Keratinocyte (primary cell): ENCODE measurements at regions not wholly inside any gene's neighbourhood (a gene's known extent, or its start where the extent isn't known, plus 50 kb on each side); places are given as distances from the start of the nearest gene placed in this dataset.

Experiments used
- DNase-seq: peaks from one replicate; pipeline ENCODE4 v3.0.0-alpha.2; 2011; ENCODE audit warnings: low read depth, missing footprints, low spot score
- FAIRE-seq: peaks from 2 replicates; lab custom pipeline; 2011; peaks lifted over from hg19 to GRCh38; lab: Jason Lieb, UNC
- H2AFZ ChIP-seq: 2 replicates; pipeline ENCODE4 v1.6.0; 2012; ENCODE audit warnings: low read length, control low read depth, inconsistent platforms; ENCODE audit not compliant: control insufficient read depth
- H3K27ac ChIP-seq: 2 replicates; pipeline ENCODE4 v1.5.1; 2011; ENCODE audit warnings: low read length; ENCODE audit not compliant: control insufficient read depth, insufficient read depth
- H3K27me3 ChIP-seq: 3 replicates; pipeline ENCODE4 v1.6.0; 2011; ENCODE audit warnings: low read length; ENCODE audit not compliant: control insufficient read depth, insufficient read depth; ENCODE audit errors: extremely low read depth
- H3K36me3 ChIP-seq, 2 experiments: 2 replicates in 1 of 2; 3 replicates in 1 of 2; pipeline ENCODE4 v1.5.1; 2011; ENCODE audit warnings: low read length in 2 of 2, mild to moderate bottlenecking in 1 of 2; ENCODE audit not compliant: control insufficient read depth in 2 of 2, insufficient read depth in 2 of 2; ENCODE audit errors: extremely low read depth in 1 of 2
- H3K4me1 ChIP-seq: 3 replicates; pipeline ENCODE4 v1.5.1; 2011; ENCODE audit warnings: low read length; ENCODE audit not compliant: control insufficient read depth, insufficient read depth; ENCODE audit errors: extremely low read depth
- H3K4me2 ChIP-seq: 3 replicates; pipeline ENCODE4 v1.6.0; 2011; ENCODE audit warnings: low read depth, low read length; ENCODE audit not compliant: control insufficient read depth, insufficient read depth; ENCODE audit errors: extremely low read depth
- H3K4me3 ChIP-seq, 3 experiments: fragments of 200-600 bp in 1 of 3; sonication (generic) in 1 of 3; 2 replicates in 2 of 3; 3 replicates in 1 of 3; pipeline ENCODE4 v1.5.1; 2011 to 2016; ENCODE audit warnings: low read length in 3 of 3, mild to moderate bottlenecking in 3 of 3, control low read depth in 2 of 3, inconsistent platforms in 1 of 3, low read depth in 1 of 3, mixed read lengths in 1 of 3, mixed run types in 1 of 3, moderate library complexity in 1 of 3; ENCODE audit not compliant: control insufficient read depth in 2 of 3, insufficient read depth in 2 of 3; ENCODE audit errors: extremely low read depth in 1 of 3
- H3K79me2 ChIP-seq: 2 replicates; pipeline ENCODE4 v1.6.0; 2012; ENCODE audit warnings: low read length; ENCODE audit not compliant: control insufficient read depth, insufficient read depth
- H3K9ac ChIP-seq: 3 replicates; pipeline ENCODE4 v1.6.0; 2011; ENCODE audit warnings: low read length; ENCODE audit not compliant: control insufficient read depth, insufficient read depth; ENCODE audit errors: extremely low read depth
- H3K9me1 ChIP-seq: 3 replicates; pipeline ENCODE4 v1.6.0; 2011; ENCODE audit warnings: low read length; ENCODE audit not compliant: control insufficient read depth, insufficient read depth; ENCODE audit errors: extremely low read depth
- H3K9me3 ChIP-seq: 2 replicates; pipeline ENCODE4 v1.5.1; 2012; ENCODE audit warnings: low read depth, low read length; ENCODE audit not compliant: control insufficient read depth
- H4K20me1 ChIP-seq: 3 replicates; pipeline ENCODE4 v1.6.0; 2011; ENCODE audit warnings: low read length; ENCODE audit not compliant: control insufficient read depth, insufficient read depth; ENCODE audit errors: extremely low read depth
- CTCF ChIP-seq, 3 experiments: IDR thresholded peaks in 1 of 3; conservative IDR thresholded peaks in 1 of 3; optimal IDR thresholded peaks in 1 of 3; 2 replicates in 2 of 3; 3 replicates in 1 of 3; pipeline versions ENCODE3 to v1.5.1; 2011; ENCODE audit warnings: low read length in 3 of 3, mild to moderate bottlenecking in 3 of 3, moderate library complexity in 2 of 3, control low read depth in 1 of 3, inconsistent platforms in 1 of 3; ENCODE audit not compliant: insufficient read depth in 2 of 3; ENCODE audit errors: extremely low read depth in 1 of 3
- EZH2 ChIP-seq: IDR thresholded peaks from one replicate; pipeline ENCODE4 v1.6.1; 2012; ENCODE audit warnings: inconsistent platforms, mild to moderate bottlenecking, low read length, moderate library complexity
- dilution Hi-C: fragments of 300-500 bp; cut with MboI; formaldehyde crosslinking; loops from one replicate; pipeline ENCODE4 v1.7.0; 2020; ENCODE audit warnings: low sequenced_read_pairs; ENCODE audit not compliant: extremely low pct_ligation_motif_present

- Histone ChIP-seq H3K79me2 (no peaks in the 10 kb centered on the region), H2AFZ (no peak overlapping the region), H3K27ac (no peak overlapping the region), H3K36me3 (no peaks in the 10 kb centered on the region), H3K9me3 (no peaks in the 10 kb centered on the region), H3K4me2 (no peak overlapping the region), H3K4me3 (no peak overlapping the region), H3K9me1 (no peaks in the 10 kb centered on the region), H3K27me3 (no peaks in the 10 kb centered on the region), H4K20me1 (no peaks in the 10 kb centered on the region), H3K9ac (no peak overlapping the region), H3K4me1 (no peaks in the 10 kb centered on the region)
- no peak for FAIRE-seq
- dilution Hi-C loops, result no loop called here
- TF ChIP-seq EZH2, result no peak
- no peak for TF ChIP-seq CTCF (optimal IDR thresholded peaks at IDR 0.05 in 1 of 3, IDR thresholded peaks at IDR 0.05 in 1 of 3, conservative IDR thresholded peaks at IDR 0.05 in 1 of 3; ENCODE audit: extremely low read depth in 1 of 3, insufficient read depth in 2 of 3, low read length in 3 of 3)
- no peak for DNase-seq
Observed at GRCh38 chr12:63025116-63025515, 90.2 kb upstream of the PPM1H start.

GRCh38 chr12:63023926-63024325 is 89.0 kb upstream of the PPM1H start:
- Histone ChIP-seq H4K20me1 (no peaks in the 10 kb centered on the region), H3K4me1 (no peaks in the 10 kb centered on the region), H3K4me2 (no peak overlapping the region), H2AFZ (no peak overlapping the region), H3K4me3 (no peak overlapping the region), H3K27me3 (no peaks in the 10 kb centered on the region), H3K9ac (no peak overlapping the region), H3K79me2 (no peaks in the 10 kb centered on the region), H3K27ac (no peak overlapping the region), H3K9me3 (no peaks in the 10 kb centered on the region), H3K36me3 (no peaks in the 10 kb centered on the region), H3K9me1 (no peaks in the 10 kb centered on the region)
- no peak for FAIRE-seq
- dilution Hi-C loops, result no loop called here
- DNase-seq, result no peak
- TF ChIP-seq CTCF (optimal IDR thresholded peaks at IDR 0.05 in 1 of 3, IDR thresholded peaks at IDR 0.05 in 1 of 3, conservative IDR thresholded peaks at IDR 0.05 in 1 of 3; ENCODE audit: extremely low read depth in 1 of 3, insufficient read depth in 2 of 3, low read length in 3 of 3) (no peak), EZH2 (no peak)
